RWPE2 (cell line): ENCODE measurements at regions not wholly inside any gene's neighbourhood (a gene's known extent, or its start where the extent isn't known, plus 50 kb on each side); places are given as distances from the start of the nearest gene placed in this dataset.

Experiments used
- ATAC-seq: fragments of 200-7000 bp; cut with Tn5 transposase; 3 replicates; pipeline ENCODE4 v1.9.1; 2021; ENCODE audit warnings: low read depth
- DNase-seq: peaks from one replicate; pipeline ENCODE4 v3.0.0-alpha.2; 2020; ENCODE audit warnings: low spot score
- H3K27ac ChIP-seq: fragments of 450-650 bp; 2 replicates; pipeline ENCODE4 v1.5.1; 2017; ENCODE audit warnings: mild to moderate bottlenecking; ENCODE audit not compliant: poor library complexity, severe bottlenecking
- H3K27me3 ChIP-seq: fragments of 250-450 bp; sonication (Bioruptor Pico); 2 replicates; pipeline ENCODE4 v1.5.1; 2021; ENCODE audit warnings: mild to moderate bottlenecking, moderate library complexity; ENCODE audit not compliant: insufficient read depth, poor library complexity, severe bottlenecking
- H3K36me3 ChIP-seq: fragments of 250-450 bp; sonication (Bioruptor Pico); 2 replicates; pipeline ENCODE4 v1.5.1; 2020; ENCODE audit warnings: low read depth, mild to moderate bottlenecking, moderate library complexity
- H3K4me1 ChIP-seq: fragments of 250-450 bp; sonication (Bioruptor Pico); 2 replicates; pipeline ENCODE4 v1.5.1; 2021; ENCODE audit warnings: mild to moderate bottlenecking, moderate library complexity; ENCODE audit not compliant: insufficient read depth, poor library complexity, severe bottlenecking
- H3K4me3 ChIP-seq: fragments of 250-450 bp; sonication (Bioruptor Pico); 2 replicates; pipeline ENCODE4 v1.5.1; 2021; ENCODE audit warnings: mild to moderate bottlenecking, moderate library complexity; ENCODE audit not compliant: severe bottlenecking
- H3K9me3 ChIP-seq: fragments of 250-450 bp; sonication (Bioruptor Pico); 2 replicates; pipeline ENCODE4 v1.5.1; 2021; ENCODE audit warnings: mild to moderate bottlenecking, moderate library complexity; ENCODE audit not compliant: severe bottlenecking
- TF ChIP-seq, protein P1 (sequence below): fragments of 450-650 bp; IDR thresholded peaks from one replicate; pipeline ENCODE4 v1.5.1; 2017; ENCODE audit warnings: mild to moderate bottlenecking, moderate library complexity; ENCODE audit not compliant: poor library complexity, severe bottlenecking

DNA sequence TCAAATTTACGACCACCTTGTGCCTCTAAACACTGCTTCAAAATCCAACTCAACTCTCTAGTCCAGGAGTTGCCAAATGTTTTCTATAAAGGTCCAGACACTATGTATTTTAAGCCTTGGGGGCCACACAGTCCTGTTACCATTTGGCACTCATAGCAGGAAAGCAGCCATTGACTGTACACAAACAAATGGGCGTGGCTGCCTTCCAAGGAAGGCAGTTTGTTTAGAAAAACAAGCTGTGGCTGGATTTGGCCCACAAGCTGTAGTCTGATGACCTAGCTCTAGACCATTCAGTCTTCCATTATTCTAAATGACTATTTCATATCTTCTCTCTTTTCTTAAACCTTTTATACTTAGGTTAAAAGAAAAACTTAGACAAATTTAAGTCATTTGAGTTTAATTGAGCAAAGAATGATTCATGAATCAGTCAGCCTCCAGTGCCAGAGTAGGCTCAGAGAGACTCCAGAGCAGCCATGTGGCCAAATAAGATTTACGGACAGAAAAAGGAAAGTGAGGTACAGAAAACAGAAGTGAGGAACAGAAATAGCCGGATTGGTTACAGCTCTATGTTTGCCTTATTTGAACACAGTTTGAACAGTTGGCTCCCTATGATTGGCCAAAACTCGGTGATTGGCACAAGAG is 825.8 kb upstream of the LCORL start:
- Histone ChIP-seq H3K27me3 (no peaks in the 10 kb centered on the region), H3K9me3 (no peaks in the 10 kb centered on the region), H3K4me3 (no peak overlapping the region), H3K36me3 (no peaks in the 10 kb centered on the region), H3K27ac (no peak overlapping the region), H3K4me1 (no peaks in the 10 kb centered on the region)
- TF ChIP-seq, protein P1, sequence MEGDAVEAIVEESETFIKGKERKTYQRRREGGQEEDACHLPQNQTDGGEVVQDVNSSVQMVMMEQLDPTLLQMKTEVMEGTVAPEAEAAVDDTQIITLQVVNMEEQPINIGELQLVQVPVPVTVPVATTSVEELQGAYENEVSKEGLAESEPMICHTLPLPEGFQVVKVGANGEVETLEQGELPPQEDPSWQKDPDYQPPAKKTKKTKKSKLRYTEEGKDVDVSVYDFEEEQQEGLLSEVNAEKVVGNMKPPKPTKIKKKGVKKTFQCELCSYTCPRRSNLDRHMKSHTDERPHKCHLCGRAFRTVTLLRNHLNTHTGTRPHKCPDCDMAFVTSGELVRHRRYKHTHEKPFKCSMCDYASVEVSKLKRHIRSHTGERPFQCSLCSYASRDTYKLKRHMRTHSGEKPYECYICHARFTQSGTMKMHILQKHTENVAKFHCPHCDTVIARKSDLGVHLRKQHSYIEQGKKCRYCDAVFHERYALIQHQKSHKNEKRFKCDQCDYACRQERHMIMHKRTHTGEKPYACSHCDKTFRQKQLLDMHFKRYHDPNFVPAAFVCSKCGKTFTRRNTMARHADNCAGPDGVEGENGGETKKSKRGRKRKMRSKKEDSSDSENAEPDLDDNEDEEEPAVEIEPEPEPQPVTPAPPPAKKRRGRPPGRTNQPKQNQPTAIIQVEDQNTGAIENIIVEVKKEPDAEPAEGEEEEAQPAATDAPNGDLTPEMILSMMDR: no peak
- DNase-seq (no peak), ATAC-seq (no peak)

DNA sequence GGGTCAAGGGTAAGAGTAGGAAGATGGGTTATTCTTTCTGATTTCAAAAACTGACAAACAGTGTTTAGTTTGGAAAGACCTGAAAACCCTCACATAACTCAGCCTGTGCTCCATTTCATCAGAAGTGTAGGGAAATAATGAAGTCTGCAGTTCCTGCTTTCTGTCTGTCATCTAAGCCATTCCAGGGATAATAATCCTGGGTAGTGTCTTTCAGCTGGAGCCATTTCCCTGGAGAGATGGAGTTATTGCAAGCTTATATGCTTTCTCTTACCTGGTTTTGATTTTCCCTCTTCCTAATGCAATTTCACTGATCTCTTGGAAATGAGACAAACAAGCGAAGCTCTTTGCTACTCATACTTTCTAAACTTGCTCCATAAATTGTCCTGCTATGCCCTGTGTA is 824.8 kb upstream of the LCORL start:
- Histone ChIP-seq H3K36me3 (no peaks in the 10 kb centered on the region), H3K9me3 (no peaks in the 10 kb centered on the region), H3K27me3 (no peaks in the 10 kb centered on the region), H3K4me1 (no peaks in the 10 kb centered on the region), H3K27ac (no peak overlapping the region), H3K4me3 (no peak overlapping the region)
- TF ChIP-seq, protein P1: no peak
- ATAC-seq: no peak
- no peak for DNase-seq

DNA sequence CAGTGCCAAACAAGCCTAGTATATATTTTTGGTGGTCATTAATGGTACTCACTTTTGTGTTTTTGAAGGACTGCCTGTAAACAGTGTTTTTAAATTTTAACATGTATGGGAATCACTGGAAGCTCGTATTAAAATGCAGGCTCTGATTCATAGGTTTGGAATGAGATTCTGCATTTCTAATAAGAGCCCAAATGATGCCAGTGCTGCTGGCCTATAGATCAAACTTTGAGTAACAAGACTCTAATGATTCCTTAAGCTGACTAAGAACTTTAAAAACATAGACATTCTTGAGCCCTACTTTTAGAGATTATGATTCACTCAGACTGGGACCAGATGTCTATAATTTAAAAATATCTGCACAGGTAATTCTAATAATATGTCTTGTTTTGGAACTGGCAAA is 823.2 kb upstream of the LCORL start:
- Histone ChIP-seq H3K27me3 (no peaks in the 10 kb centered on the region), H3K27ac (no peak overlapping the region), H3K4me3 (no peak overlapping the region), H3K9me3 (no peaks in the 10 kb centered on the region), H3K4me1 (no peaks in the 10 kb centered on the region), H3K36me3 (no peaks in the 10 kb centered on the region)
- ATAC-seq: no peak; the same call in 2 of the 3 replicates
- TF ChIP-seq, protein P1: no peak
- no peak for DNase-seq

DNA sequence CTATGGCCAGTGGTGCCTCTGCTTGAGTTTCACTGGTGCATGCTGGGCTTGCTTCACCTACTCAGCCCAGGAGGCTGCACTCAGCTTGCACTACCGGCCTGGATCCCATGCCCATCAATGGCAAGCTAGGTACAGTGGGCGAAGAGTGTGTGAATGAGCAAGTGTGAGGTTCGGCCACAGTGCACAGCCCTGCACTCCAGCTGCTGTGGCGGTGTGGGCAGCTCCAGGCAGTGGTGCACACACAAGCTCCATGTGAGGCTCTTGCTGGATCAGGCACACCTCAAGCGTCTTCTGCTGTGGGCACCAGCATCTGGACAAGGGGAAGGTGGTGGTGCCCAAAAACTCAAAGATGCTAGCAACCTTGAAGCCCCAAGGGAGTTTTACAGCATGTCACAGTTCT is 820.9 kb upstream of the LCORL start:
- Histone ChIP-seq H3K4me3 (no peak overlapping the region), H3K36me3 (no peaks in the 10 kb centered on the region), H3K27me3 (no peaks in the 10 kb centered on the region), H3K27ac (no peak overlapping the region), H3K9me3 (no peaks in the 10 kb centered on the region), H3K4me1 (no peaks in the 10 kb centered on the region)
- ATAC-seq (no peak), DNase-seq (no peak)
- TF ChIP-seq, protein P1: no peak

DNA sequence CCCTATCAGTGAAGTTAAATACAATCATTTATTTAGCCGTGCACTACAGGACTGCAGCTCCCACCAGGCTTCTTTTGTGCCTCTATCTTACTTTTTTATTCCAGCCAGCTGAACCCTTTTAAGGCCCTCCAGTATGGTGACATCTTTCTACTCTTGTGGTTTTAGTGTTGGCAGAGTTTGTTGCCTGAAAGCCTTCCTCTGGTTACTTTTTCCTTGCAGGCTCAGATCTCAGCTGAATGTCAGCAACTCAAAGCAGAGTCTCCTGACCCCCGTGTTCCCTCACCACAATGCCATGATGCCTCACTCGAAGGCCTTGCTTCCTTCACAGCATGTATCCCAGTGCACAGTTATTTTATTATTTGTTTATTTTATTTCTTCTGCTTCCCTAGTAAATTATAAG is 818.9 kb upstream of the LCORL start:
- no peaks in the 10 kb centered on the region for H3K36me3 ChIP-seq
- ATAC-seq: no peak
- DNase-seq: no peak
- TF ChIP-seq, protein P1: no peak
- no peaks in the 10 kb centered on the region for H3K27me3 ChIP-seq
- no peak overlapping the region for H3K4me3 ChIP-seq
- H3K27ac ChIP-seq: no peak overlapping the region
- no peaks in the 10 kb centered on the region for H3K9me3 ChIP-seq
- H3K4me1 ChIP-seq: no peaks in the 10 kb centered on the region
